Gastroesophageal sphincter (tissue), 3 donors: ENCODE measurements at regions not wholly inside any gene's neighbourhood (a gene's known extent, or its start where the extent isn't known, plus 50 kb on each side); places are given as distances from the start of the nearest gene placed in this dataset.
"Not testable (repeated sequence)": the region's sequence is repeated elsewhere in the genome, so short reads cannot be mapped to it uniquely, and the experiment has no call there.

Experiments used
- CTCF ChIP-seq, 4 experiments: fragments of 200-600 bp in 2 of 4; fragments of 450-650 bp in 2 of 4; sonication (generic) in 1 of 4; IDR thresholded peaks; one replicate each; pipeline ENCODE4 v1.5.1; 2017 to 2019; ENCODE audit warnings: antibody characterized with exemption in 4 of 4, mild to moderate bottlenecking in 2 of 4, moderate library complexity in 2 of 4
- POLR2A ChIP-seq, 2 donors: fragments of 450-650 bp; IDR thresholded peaks; one replicate each; pipeline ENCODE4 v1.6.1; 2017; ENCODE audit warnings: antibody characterized with exemption in 2 of 2, mild to moderate bottlenecking in 2 of 2, moderate library complexity in 1 of 2

- TF ChIP-seq POLR2A, CTCF (IDR thresholded peaks at IDR 0.05): not testable (repeated sequence)
Measured at GRCh38 chr3:177463341-177463740, 266.1 kb upstream of the TBL1XR1 start.
